Inflammatory macrophage treated with lipopolysaccharide for 4 hours (primary cell): ENCODE measurements at regions not wholly inside any gene's neighbourhood (a gene's known extent, or its start where the extent isn't known, plus 50 kb on each side); places are given as distances from the start of the nearest gene placed in this dataset.
"Not testable (repeated sequence)": the region's sequence is repeated elsewhere in the genome, so short reads cannot be mapped to it uniquely, and the experiment has no call there.

Source experiments
- DNase-seq: peaks from one replicate; pipeline ENCODE4 v3.0.0-alpha.2; 2020

DNA sequence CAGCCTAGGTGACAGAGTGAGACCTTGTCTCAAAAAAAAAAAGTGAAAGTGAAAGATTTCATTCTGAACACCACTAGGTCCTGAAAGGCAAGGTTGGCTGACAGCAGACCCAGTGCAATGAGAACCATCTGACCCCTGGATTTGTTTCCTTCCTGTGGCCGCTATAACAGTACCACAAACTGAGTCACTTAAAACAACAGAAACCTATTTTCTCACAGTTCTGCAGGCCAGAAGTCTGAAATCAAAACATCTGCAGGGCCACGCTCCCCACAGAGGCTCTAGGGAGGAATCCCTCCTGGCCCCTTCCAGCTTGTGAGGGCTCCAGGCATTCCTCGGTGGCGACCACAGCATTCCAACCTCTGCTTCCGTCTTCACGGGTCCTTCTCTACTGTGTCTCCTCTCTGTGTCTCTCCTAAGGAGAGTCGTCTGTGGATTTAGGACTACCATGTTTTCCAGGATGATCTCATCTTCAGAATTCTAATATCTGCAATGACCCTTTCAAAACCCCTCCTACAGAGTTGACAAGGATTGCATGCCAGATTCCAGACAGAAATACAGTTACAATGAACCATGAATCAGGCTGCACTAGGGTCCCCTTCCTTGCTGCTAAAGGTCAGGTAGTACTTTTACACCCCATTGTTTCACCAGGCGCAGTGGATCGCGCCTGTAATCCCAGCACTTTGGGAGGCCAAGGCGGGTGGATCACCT, 78.0 kb upstream of the ADGRL1 start:
- peak; percentile 44 for DNase-seq

DNA sequence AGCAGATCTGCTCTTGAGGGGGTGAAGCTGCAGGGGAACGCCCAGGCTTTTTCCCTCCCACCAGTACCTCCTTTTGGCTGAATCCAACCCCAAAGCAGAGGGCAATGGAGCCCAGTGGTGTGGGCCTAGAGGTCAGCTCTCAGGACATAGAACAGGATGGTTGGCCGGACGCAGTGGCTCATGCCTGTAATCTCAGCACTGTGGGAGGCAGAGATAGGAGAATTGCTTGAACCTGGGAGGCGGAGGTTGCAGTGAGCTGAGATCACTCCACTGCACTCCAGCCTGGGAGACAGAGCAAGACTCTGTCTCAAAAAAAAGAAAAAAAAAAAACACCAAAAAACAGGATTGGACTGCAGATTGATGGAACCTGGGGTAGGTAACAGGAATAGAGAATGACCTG, 73.3 kb upstream of the ADGRL1 start:
- DNase-seq = not testable (repeated sequence)

DNA sequence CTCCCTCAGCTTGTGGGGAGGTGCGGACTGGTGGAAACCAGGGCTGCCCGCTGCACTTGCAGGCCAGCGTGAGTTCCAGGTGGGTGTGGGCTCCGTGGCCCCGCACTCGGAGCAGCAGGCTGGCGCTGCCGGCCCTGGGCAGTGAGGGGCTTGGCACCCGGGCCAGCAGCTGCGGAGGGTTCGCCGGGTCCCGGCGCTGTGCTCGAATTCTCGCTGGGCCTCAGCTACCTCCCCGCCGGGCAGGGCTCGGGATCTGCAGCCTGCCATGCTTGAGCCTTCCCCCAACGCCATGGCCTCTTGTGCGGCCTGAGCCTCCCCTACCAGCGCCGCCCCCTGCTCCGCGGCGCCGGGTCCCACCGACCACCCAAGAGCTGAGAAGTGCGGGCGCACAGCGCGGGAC, 71.6 kb upstream of the ADGRL1 start:
- DNase-seq = no peak

DNA sequence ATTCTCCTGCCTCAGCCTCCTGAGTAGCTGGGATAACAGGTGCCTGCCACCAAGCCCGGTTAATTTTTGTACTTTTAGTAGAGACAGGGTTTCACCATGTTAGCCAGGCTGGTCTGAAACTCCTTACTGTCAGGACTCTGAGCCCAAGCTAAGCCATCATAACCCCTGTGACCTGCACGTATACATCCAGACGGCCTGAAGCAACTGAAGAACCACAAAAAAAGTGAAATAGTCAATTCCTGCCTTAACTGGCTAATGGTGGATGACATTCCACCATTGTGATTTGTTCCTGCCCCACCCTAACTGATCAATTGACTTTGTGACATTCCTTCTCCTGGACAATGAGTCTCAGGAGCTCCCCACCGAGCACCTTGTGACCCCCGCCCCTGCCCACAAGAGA, 69.9 kb upstream of the ADGRL1 start:
- DNase-seq = not testable (repeated sequence)

DNA sequence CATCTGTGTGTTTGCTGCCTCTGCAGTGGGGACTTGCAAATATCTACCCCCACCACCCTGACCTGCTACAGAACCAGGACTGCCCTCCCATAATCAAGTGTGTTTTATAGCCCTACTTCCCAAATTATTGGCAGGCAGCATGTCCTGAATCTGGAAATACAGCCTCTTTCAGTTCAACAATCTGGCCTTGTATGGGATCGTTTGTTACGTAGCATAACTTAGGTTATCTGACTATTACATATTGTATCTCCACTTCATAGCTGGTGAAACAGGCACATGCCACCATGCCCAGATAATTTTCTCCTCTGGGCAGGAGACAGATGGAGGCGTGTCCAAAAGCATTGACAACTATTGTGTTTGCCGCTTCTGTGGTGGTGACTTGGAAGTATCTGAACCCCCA, 66.7 kb upstream of the ADGRL1 start:
- DNase-seq = no peak

DNA sequence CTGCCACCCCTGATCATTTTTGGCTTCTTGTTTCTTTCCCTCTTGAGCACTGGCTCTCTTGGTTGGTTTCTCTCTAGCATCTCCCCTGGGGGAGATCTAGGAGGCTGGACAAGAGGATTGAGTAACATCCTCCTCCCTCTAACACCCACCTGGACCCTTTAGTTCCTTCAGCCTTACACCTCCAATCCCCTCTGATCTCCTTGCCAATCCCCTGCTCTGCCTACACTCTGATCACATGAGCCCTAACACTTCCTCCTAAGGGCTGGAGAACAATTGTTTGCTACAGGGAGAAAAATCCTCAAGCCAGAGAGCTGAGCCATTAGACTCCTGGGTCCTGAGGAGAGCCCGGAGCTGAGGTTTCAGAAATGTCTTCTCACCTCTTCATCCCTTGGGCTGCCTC, 65.9 kb upstream of the ADGRL1 start:
- DNase-seq = peak; percentile 30

DNA sequence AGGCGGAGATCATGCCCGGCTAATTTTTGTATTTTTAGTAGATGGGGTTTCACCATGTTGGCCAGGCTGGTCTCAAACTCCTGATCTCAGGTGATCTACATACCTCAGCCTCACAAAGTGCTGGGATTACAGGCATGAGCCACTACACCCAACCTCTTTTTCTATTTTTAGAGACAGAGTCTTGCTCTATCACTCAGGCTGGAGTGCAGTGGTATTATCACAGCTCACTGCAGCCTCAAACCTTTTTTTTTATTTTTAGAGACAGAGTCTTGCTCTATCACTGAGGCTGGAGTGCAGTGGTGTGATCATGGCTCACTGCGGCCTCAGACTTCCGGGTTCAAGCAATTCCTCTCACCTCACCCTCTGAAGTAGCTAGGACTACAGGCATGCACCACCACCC, 64.6 kb upstream of the ADGRL1 start:
- DNase-seq = not testable (repeated sequence)

DNA sequence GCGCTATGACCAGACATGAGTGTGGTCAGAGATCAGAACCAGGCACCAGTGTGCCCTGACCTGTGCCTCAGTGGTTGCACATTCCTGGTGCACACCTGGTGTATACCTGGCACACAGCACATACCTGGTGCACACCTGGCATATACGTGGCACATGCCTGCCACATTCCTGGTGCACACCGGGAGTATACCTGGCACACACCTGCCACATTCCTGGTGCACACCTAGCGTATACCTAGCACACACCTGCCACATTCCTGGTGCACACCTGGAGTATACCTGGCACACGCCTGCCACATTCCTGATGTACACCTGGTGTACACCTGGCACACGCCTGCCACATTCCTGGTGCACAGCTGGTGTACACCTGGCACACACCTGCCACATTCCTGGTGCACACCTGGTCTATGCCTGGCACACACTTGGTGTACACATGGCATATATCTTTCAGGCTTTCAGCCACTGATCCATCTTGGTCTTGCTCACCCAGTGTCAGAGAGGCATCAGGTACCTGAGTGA, 61.3 kb upstream of the ADGRL1 start:
- no peak for DNase-seq

DNA sequence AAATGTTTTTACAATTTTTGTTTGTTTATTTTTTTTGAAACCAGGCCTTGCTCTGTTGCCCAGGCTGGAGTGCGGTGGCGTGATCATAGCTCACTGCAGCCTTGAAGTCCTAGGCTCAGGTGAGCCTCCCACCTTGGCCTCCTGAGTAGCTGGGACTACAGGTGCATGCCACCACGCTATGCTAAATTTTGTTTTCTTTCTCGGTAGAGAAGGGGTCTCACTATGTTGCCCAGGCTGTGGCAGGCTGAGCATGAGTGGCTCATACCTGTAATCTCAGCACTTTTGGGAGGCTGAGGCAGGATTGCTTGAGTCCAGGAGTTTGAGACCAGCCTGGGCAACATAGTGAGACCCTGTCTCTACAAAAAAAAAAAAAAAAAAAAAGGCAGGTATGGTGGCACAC, 60.2 kb upstream of the ADGRL1 start:
- not testable (repeated sequence) for DNase-seq

DNA sequence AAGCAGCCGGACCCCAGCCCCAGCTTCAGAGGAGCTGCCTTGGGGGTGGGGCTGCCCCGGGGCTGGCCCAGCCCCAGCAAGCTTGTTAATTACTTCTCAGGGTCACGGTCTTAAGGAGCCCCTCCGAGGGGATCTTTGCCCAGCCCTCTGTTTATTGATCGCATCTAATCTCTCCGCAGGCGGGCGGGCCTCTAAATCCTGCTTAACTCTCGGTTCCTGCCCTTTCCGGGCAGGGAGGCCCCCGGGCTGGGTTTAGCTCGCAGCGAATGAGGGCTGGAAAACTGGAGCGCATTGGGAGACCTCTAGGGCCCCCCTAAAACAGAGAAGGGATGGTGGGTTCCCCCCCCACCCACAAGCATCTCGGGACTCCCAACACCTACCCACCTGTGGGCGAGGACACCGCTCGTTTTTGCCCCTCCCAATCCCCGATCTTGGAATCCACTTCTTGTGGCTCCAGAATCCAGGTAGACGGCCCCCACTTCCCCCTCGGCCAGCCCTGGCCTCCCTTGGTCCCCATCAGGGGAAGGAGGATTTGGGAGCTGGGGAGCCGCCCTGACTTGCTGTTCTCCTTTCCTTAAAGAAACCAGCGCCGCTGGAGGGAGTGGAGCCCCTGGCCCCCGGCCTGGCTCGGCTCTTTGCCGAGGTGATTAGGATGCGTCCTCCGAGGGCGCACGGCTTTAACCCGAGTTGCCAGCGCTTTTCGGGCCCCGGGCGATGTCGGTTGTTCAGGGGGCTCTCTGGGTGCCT, 59.5 kb upstream of the ADGRL1 start:
- DNase-seq = no peak

DNA sequence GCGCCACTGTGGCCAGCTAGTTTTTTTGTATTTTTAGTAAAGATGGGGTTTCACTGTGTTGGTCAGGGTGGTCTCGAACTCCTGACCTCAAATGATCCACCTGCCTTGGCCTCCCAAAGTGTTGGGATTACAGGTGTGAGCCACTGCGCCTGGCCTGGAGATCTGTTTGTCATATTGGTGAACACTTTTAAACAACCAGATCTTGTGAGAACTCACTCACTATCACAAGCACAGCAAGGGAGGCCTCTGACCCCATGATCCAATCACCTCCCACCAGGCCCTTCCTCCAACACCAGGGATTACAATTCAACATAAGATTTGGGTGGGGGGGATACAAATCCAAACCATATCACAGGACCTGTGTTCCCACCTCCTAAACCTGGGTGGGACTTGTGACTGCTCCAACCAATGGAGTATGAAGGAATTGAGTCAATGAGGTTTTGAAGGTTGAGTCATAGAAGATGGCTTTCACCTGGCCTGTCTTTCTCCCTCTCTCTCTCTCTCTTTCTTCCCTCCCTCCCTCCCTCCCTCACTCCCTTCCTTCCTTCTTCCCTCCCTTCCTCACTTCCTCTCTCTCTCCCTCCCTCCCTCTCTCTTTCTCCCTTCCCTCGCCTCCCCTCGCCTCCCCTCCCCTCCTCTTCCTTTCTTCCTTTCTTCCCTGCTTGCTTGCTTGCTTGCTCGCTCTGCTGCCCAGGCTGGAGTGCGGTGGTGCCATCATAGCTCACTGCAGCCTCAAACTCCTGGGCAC, 50.1 kb upstream of the ADGRL1 start:
- not testable (repeated sequence) for DNase-seq
